IMR-90 (cell line): ENCODE measurements at regions not wholly inside any gene's neighbourhood (a gene's known extent, or its start where the extent isn't known, plus 50 kb on each side); places are given as distances from the start of the nearest gene placed in this dataset.

Experiments
- CEBPB ChIP-seq: IDR thresholded peaks from 2 replicates; pipeline ENCODE4 v1.6.1; 2012; ENCODE audit warnings: low read depth, low read length, improper control_type of control experiment
- FOS ChIP-seq: fragments of 150-350 bp; IDR thresholded peaks from 2 replicates; pipeline ENCODE4 v1.6.1; 2016; ENCODE audit warnings: low read depth, low read length
- MXI1 ChIP-seq: IDR thresholded peaks from 2 replicates; pipeline ENCODE4 v1.6.1; 2012; ENCODE audit warnings: low read depth, mild to moderate bottlenecking, low read length, moderate library complexity, borderline replicate concordance
- NFE2L2 ChIP-seq: fragments of 150-350 bp; IDR thresholded peaks from 2 replicates; pipeline ENCODE4 v1.6.1; 2016; ENCODE audit warnings: low read depth, mild to moderate bottlenecking, low read length
- POLR2A ChIP-seq: IDR thresholded peaks from 2 replicates; pipeline ENCODE4 v1.6.1; 2012; ENCODE audit warnings: mild to moderate bottlenecking, low read depth, low read length
- RAD21 ChIP-seq: IDR thresholded peaks from 2 replicates; pipeline ENCODE4 v1.6.1; 2012; ENCODE audit warnings: low read length, improper control_type of control experiment
- RCOR1 ChIP-seq: IDR thresholded peaks from 2 replicates; pipeline ENCODE4 v1.6.1; 2012; ENCODE audit warnings: mild to moderate bottlenecking, low read length, improper control_type of control experiment; ENCODE audit not compliant: insufficient replicate concordance
- RFX5 ChIP-seq: IDR thresholded peaks from 2 replicates; pipeline ENCODE4 v1.8.0; 2012; ENCODE audit warnings: low read depth, mild to moderate bottlenecking, low read length, moderate library complexity
- TF ChIP-seq, protein P1 (sequence below): conservative IDR thresholded peaks from 2 replicates; pipeline ENCODE4 v1.5.1; 2012; ENCODE audit warnings: mild to moderate bottlenecking, low read depth, low read length, improper control_type of control experiment
- TF ChIP-seq, protein P2 (sequence below): fragments of 150-350 bp; IDR thresholded peaks from 2 replicates; pipeline ENCODE4 v1.6.1; 2017; ENCODE audit warnings: mild to moderate bottlenecking, antibody characterized with exemption, low read length, low read depth
- TF ChIP-seq, protein P3 (sequence below): fragments of 150-350 bp; IDR thresholded peaks from 2 replicates; pipeline ENCODE4 v1.6.1; 2016; ENCODE audit warnings: low read depth, mild to moderate bottlenecking, low read length, moderate library complexity, borderline replicate concordance

DNA sequence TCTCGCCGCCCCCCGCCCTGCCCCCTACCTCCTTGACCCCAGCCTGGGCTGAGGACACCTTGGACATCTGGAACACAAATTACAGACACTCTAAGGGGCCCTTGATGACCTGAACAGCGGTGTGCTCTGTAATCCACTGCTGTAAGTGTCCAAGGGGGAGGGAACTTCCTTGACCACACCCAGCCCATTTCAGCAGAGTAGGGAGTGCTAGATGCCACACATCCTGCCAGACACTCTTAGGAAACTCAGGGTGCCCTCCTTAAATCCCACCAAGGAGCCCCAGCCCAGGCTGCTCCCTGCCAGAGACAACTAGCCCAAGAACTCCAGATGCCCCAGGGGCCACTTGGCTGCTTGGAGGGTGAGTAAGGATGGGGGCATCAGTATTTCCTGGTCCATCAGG, 282.2 kb downstream of the RRAGC start:
- TF ChIP-seq RAD21 (no peak), RFX5 (no peak), FOS (no peak), POLR2A (no peak), RCOR1 (no peak), CEBPB (no peak), NFE2L2 (no peak), MXI1 (no peak)
- TF ChIP-seq, protein P1, sequence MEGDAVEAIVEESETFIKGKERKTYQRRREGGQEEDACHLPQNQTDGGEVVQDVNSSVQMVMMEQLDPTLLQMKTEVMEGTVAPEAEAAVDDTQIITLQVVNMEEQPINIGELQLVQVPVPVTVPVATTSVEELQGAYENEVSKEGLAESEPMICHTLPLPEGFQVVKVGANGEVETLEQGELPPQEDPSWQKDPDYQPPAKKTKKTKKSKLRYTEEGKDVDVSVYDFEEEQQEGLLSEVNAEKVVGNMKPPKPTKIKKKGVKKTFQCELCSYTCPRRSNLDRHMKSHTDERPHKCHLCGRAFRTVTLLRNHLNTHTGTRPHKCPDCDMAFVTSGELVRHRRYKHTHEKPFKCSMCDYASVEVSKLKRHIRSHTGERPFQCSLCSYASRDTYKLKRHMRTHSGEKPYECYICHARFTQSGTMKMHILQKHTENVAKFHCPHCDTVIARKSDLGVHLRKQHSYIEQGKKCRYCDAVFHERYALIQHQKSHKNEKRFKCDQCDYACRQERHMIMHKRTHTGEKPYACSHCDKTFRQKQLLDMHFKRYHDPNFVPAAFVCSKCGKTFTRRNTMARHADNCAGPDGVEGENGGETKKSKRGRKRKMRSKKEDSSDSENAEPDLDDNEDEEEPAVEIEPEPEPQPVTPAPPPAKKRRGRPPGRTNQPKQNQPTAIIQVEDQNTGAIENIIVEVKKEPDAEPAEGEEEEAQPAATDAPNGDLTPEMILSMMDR, result no peak
- TF ChIP-seq, protein P2, sequence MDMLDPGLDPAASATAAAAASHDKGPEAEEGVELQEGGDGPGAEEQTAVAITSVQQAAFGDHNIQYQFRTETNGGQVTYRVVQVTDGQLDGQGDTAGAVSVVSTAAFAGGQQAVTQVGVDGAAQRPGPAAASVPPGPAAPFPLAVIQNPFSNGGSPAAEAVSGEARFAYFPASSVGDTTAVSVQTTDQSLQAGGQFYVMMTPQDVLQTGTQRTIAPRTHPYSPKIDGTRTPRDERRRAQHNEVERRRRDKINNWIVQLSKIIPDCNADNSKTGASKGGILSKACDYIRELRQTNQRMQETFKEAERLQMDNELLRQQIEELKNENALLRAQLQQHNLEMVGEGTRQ, result no peak
- TF ChIP-seq, protein P3, sequence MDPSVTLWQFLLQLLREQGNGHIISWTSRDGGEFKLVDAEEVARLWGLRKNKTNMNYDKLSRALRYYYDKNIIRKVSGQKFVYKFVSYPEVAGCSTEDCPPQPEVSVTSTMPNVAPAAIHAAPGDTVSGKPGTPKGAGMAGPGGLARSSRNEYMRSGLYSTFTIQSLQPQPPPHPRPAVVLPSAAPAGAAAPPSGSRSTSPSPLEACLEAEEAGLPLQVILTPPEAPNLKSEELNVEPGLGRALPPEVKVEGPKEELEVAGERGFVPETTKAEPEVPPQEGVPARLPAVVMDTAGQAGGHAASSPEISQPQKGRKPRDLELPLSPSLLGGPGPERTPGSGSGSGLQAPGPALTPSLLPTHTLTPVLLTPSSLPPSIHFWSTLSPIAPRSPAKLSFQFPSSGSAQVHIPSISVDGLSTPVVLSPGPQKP, result no peak
